ENCODE measurements at regions not wholly inside any gene's neighbourhood (a gene's known extent, or its start where the extent isn't known, plus 50 kb on each side); places are given as distances from the start of the nearest gene placed in this dataset.

GRCh38 chr2:16429431-16430145 is 236.0 kb downstream of the CYRIA start:
- WGBS, 2 donors = 63 to 86% methylated on average over 2 of the region's 2 CpGs
- Histone ChIP-seq H3K4me3 (no peak overlapping the region), H3K36me3 (no peaks in the 10 kb centered on the region), H3K9me3 (no peaks in the 10 kb centered on the region), H3K4me1 (no peaks in the 10 kb centered on the region), H3K27ac (no peak overlapping the region), H3K27me3 (no peaks in the 10 kb centered on the region)
- no peak for DNase-seq
- TF ChIP-seq POLR2AphosphoS5 (IDR thresholded peaks at IDR 0.05) = no peak
- no peak for TF ChIP-seq POLR2A (IDR thresholded peaks at IDR 0.05)
- no peak for TF ChIP-seq EP300 (IDR thresholded peaks at IDR 0.05)
- TF ChIP-seq CTCF (IDR thresholded peaks at IDR 0.05) = no peak
- intact Hi-C loops (cut with DNase I) = no loop called here

- intact Hi-C loops (cut with DNase I) = no loop called here
- no peaks in the 10 kb centered on the region for H3K9me3 ChIP-seq
- no peak overlapping the region for H3K4me3 ChIP-seq
- no peak for DNase-seq
- no peak overlapping the region for H3K27ac ChIP-seq
- no peak for TF ChIP-seq EP300 (IDR thresholded peaks at IDR 0.05)
- no peak for TF ChIP-seq CTCF (IDR thresholded peaks at IDR 0.05)
- TF ChIP-seq POLR2A (IDR thresholded peaks at IDR 0.05) = no peak
- no peak for TF ChIP-seq POLR2AphosphoS5 (IDR thresholded peaks at IDR 0.05)
- WGBS, 2 donors = 73 to 87% methylated on average over 2 of the region's 2 CpGs
- no peaks in the 10 kb centered on the region for H3K4me1 ChIP-seq
- no peaks in the 10 kb centered on the region for H3K27me3 ChIP-seq
- H3K36me3 ChIP-seq = no peaks in the 10 kb centered on the region
Measured at GRCh38 chr2:16429002-16429401, 236.6 kb downstream of the CYRIA start.

DNA sequence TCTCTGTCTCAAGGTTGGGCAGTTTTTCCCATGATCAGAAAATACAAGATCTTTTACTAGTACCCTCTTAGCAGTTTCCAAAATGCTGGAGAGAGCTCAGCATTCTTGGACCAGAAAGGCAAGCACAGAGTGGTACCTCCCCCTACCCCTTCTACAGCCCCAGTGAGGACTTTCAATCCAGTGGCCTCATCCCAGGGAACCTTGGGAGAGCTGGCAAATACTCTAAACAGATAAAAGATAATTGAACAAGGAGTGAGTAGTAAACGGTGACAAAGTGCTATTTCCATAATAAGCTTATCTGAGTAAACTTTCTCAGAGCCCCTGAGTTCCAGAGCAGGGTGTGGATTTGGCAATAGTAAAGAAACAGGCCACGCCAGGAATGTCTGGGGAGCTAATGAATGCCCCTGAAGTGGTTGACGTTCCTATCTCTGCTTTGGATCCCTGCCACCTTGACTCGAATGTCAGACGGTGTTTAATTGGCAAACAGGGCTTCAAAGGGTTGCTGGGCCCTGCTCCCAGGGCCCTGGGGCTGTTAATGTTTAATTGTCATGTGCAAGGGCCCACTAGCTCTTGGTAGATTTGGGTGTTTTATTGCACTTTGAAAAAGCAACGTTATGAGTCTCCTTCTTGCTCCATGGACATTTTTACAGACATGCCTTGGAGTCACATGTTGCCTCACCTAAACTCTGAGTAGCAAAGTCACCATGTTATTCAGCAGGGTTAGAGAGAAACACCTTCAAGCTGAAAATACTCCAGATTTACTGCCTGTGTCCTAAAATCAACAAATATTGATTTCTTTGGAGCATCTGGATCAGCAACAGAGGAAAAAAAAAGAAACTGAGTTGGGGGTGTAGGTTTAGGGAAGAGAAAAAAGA is 239.9 kb downstream of the CYRIA start:
- H3K4me1 ChIP-seq = no peaks in the 10 kb centered on the region
- DNase-seq = no peak
- WGBS, 2 donors = 9 to 40% methylated on average over 6 of the region's 6 CpGs
- no peaks in the 10 kb centered on the region for H3K27me3 ChIP-seq
- intact Hi-C loops (cut with DNase I) = no loop called here
- H3K27ac ChIP-seq = no peak overlapping the region
- no peaks in the 10 kb centered on the region for H3K9me3 ChIP-seq
- H3K4me3 ChIP-seq = no peak overlapping the region
- H3K36me3 ChIP-seq = no peaks in the 10 kb centered on the region
- TF ChIP-seq POLR2A (IDR thresholded peaks at IDR 0.05) (no peak), POLR2AphosphoS5 (IDR thresholded peaks at IDR 0.05) (no peak), EP300 (IDR thresholded peaks at IDR 0.05) (no peak), CTCF (IDR thresholded peaks at IDR 0.05) (no peak)

GRCh38 chr2:16420421-16420820 is 245.2 kb downstream of the CYRIA start:
- intact Hi-C loops (cut with DNase I) = no loop called here
- no peak for TF ChIP-seq EP300 (IDR thresholded peaks at IDR 0.05)
- TF ChIP-seq POLR2A (IDR thresholded peaks at IDR 0.05) = no peak
- TF ChIP-seq CTCF (IDR thresholded peaks at IDR 0.05) = no peak
- no peak for TF ChIP-seq POLR2AphosphoS5 (IDR thresholded peaks at IDR 0.05)

More at GRCh38 chr2:16420421-16420820, 245.2 kb downstream of the CYRIA start:
- Histone ChIP-seq H3K9me3 (no peaks in the 10 kb centered on the region), H3K4me1 (no peaks in the 10 kb centered on the region), H3K27me3 (no peaks in the 10 kb centered on the region), H3K27ac (no peak overlapping the region), H3K36me3 (no peaks in the 10 kb centered on the region), H3K4me3 (no peak overlapping the region)
- WGBS, 2 donors = 88 to 89% methylated on average over 1 of the region's 1 CpG
- no peak for DNase-seq

Data from sigmoid colon (tissue), 6 donors.